ENCODE measurements at regions not wholly inside any gene's neighbourhood (a gene's known extent, or its start where the extent isn't known, plus 50 kb on each side); places are given as distances from the start of the nearest gene placed in this dataset.

- TF ChIP-seq CTCF (IDR thresholded peaks at IDR 0.05; ENCODE audit: insufficient read depth, low read length, poor library complexity, severe bottlenecking), result no peak
- no peaks in the 10 kb centered on the region for H3K27me3 ChIP-seq (ENCODE audit: control insufficient read depth, insufficient read depth, low read length)
- H3K4me3 ChIP-seq (ENCODE audit: low read depth, low read length), result no peak overlapping the region
- no peaks in the 10 kb centered on the region for H3K36me3 ChIP-seq (ENCODE audit: control insufficient read depth, insufficient read depth, low read length)
- DNase-seq (ENCODE audit: low read depth), result no peak
Observed at GRCh38 chr4:3343358-3343757, 50.5 kb downstream of the RGS12 start.

GRCh38 chr4:3344104-3344503 is 51.3 kb downstream of the RGS12 start:
- Histone ChIP-seq H3K4me3 (ENCODE audit: low read depth, low read length) (no peak overlapping the region), H3K36me3 (ENCODE audit: control insufficient read depth, insufficient read depth, low read length) (no peaks in the 10 kb centered on the region), H3K27me3 (ENCODE audit: control insufficient read depth, insufficient read depth, low read length) (no peaks in the 10 kb centered on the region)
- no peak for TF ChIP-seq CTCF (IDR thresholded peaks at IDR 0.05; ENCODE audit: insufficient read depth, low read length, poor library complexity, severe bottlenecking)
- DNase-seq (ENCODE audit: low read depth), result no peak

GRCh38 chr4:3344596-3344995 is 51.8 kb downstream of the RGS12 start:
- TF ChIP-seq CTCF (IDR thresholded peaks at IDR 0.05; ENCODE audit: insufficient read depth, low read length, poor library complexity, severe bottlenecking), result no peak

GRCh38 chr4:3345384-3345783 is 52.6 kb downstream of the RGS12 start:
- no peaks in the 10 kb centered on the region for H3K36me3 ChIP-seq (ENCODE audit: control insufficient read depth, insufficient read depth, low read length)
- no peak overlapping the region for H3K4me3 ChIP-seq (ENCODE audit: low read depth, low read length)
- no peak for TF ChIP-seq CTCF (IDR thresholded peaks at IDR 0.05; ENCODE audit: insufficient read depth, low read length, poor library complexity, severe bottlenecking)
- H3K27me3 ChIP-seq (ENCODE audit: control insufficient read depth, insufficient read depth, low read length), result no peaks in the 10 kb centered on the region
- DNase-seq (ENCODE audit: low read depth), result no peak

More at GRCh38 chr4:3344596-3344995, 51.8 kb downstream of the RGS12 start:
- DNase-seq (ENCODE audit: low read depth), result no peak
- H3K27me3 ChIP-seq (ENCODE audit: control insufficient read depth, insufficient read depth, low read length), result no peaks in the 10 kb centered on the region
- no peaks in the 10 kb centered on the region for H3K36me3 ChIP-seq (ENCODE audit: control insufficient read depth, insufficient read depth, low read length)
- H3K4me3 ChIP-seq (ENCODE audit: low read depth, low read length), result no peak overlapping the region

DNA sequence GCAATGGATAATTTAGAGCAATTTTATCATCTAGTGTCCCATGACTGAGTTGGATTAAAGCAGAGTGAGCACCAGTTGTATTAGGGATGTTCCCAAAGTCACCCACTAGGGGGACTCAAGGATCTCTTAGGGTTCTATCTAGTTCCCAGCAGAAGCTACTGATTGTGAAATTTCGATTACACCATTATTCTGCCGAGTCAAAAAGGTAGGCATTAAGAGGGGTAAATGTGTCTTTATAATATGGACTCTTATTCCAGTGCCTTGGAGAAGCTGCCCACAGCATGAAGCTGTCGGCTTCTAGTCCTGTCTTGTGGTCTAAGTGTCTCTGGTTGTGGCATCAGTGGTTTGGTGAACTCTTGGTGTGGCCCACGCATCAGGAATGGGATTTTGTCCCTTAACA is 53.3 kb downstream of the RGS12 start:
- no peaks in the 10 kb centered on the region for H3K27me3 ChIP-seq (ENCODE audit: control insufficient read depth, insufficient read depth, low read length)
- TF ChIP-seq CTCF (IDR thresholded peaks at IDR 0.05; ENCODE audit: insufficient read depth, low read length, poor library complexity, severe bottlenecking), result peak; percentile 92
- H3K36me3 ChIP-seq (ENCODE audit: control insufficient read depth, insufficient read depth, low read length), result no peaks in the 10 kb centered on the region
- no peak overlapping the region for H3K4me3 ChIP-seq (ENCODE audit: low read depth, low read length)
- DNase-seq (ENCODE audit: low read depth), result peak; percentile 48

DNA sequence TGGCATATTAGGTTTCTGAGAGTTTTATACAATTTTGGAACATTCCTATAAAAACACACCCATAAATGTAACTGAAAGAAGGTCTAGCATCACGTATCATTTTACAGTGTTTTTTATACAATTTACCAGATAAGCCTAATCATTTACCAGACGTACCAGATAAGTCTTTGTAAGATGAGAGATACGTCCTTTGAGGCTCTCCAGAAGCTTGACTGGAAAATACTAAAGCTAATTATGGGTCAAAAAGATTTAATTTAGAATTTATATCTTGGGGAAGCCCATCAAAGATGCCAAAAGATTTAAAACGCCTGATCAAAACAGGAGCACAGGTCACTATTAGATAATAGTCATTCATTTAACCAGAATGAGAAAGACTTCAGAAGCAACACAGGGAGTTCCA is 55.0 kb downstream of the RGS12 start:
- H3K27me3 ChIP-seq (ENCODE audit: control insufficient read depth, insufficient read depth, low read length), result no peaks in the 10 kb centered on the region
- no peak for DNase-seq (ENCODE audit: low read depth)
- no peaks in the 10 kb centered on the region for H3K36me3 ChIP-seq (ENCODE audit: control insufficient read depth, insufficient read depth, low read length)
- no peak overlapping the region for H3K4me3 ChIP-seq (ENCODE audit: low read depth, low read length)
- no peak for TF ChIP-seq CTCF (IDR thresholded peaks at IDR 0.05; ENCODE audit: insufficient read depth, low read length, poor library complexity, severe bottlenecking)
